Activated naive CD8-positive, alpha-beta T cell treated with anti-CD3 and anti-CD28 coated beads, Interleukin-2, amount 50 U/mL, for 24 hours (primary cell): ENCODE measurements at regions not wholly inside any gene's neighbourhood (a gene's known extent, or its start where the extent isn't known, plus 50 kb on each side); places are given as distances from the start of the nearest gene placed in this dataset.
A peak's percentile ranks its signal among the peaks of the same experiment; 100 is the strongest.
"Not testable (repeated sequence)": the region's sequence is repeated elsewhere in the genome, so short reads cannot be mapped to it uniquely, and the experiment has no call there.

Source experiments
- ATAC-seq: fragments of 150-1000 bp; cut with Tn5 transposase; one replicate; pipeline ENCODE4 v1.10.0; 2021
- DNase-seq: peaks from one replicate; pipeline ENCODE4 v3.0.0; 2021
- H3K27ac Mint-ChIP-seq: one replicate; pipeline ENCODE4 v1.8.0; 2021; ENCODE audit warnings: mild to moderate bottlenecking, mixed read lengths
- H3K27me3 Mint-ChIP-seq: one replicate; pipeline ENCODE4 v1.8.0; 2021; ENCODE audit warnings: mixed read lengths
- H3K36me3 Mint-ChIP-seq: one replicate; pipeline ENCODE4 v1.8.0; 2021; ENCODE audit warnings: low read depth, mixed read lengths
- H3K4me1 Mint-ChIP-seq: one replicate; pipeline ENCODE4 v1.8.0; 2021; ENCODE audit warnings: mixed read lengths
- H3K4me3 Mint-ChIP-seq: one replicate; pipeline ENCODE4 v1.8.0; 2021; ENCODE audit warnings: mild to moderate bottlenecking, moderate library complexity, mixed read lengths
- H3K9me3 Mint-ChIP-seq: one replicate; pipeline ENCODE4 v1.8.0; 2021; ENCODE audit warnings: mixed read lengths

- no peak overlapping the region for H3K27ac Mint-ChIP-seq
- H3K27me3 Mint-ChIP-seq: peaks cover 39% of the 10 kb centered on the region
- peaks cover 2% of the 10 kb centered on the region for H3K4me1 Mint-ChIP-seq
- no peaks in the 10 kb centered on the region for H3K9me3 Mint-ChIP-seq
- H3K36me3 Mint-ChIP-seq: no peaks in the 10 kb centered on the region
- H3K4me3 Mint-ChIP-seq: no peak overlapping the region
- ATAC-seq (no peak), DNase-seq (no peak)
Measured at GRCh38 chr12:76190299-76190698, 105.8 kb upstream of the NAP1L1 start.

DNA sequence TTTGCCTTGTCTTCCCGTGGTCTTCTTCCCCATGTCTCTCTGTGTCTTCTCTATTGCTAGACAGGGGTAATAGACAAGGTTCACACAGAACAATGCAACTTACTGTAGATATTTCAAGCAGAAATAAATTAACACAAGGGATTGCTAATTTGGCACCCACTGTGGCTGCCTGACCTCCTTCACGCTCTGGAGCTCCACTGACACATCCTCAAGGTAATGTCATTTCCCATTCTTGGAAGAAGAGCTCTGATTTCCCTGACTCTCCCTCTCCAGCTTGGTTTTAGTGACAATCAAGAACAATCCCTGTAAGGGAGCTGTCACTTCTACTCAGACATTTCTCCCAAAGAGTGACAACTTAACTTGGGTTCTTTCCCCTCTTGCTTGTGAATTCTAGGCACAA, 105.4 kb upstream of the NAP1L1 start:
- no peak for ATAC-seq
- Mint-ChIP-seq H3K4me1 (peaks cover 2% of the 10 kb centered on the region), H3K4me3 (no peak overlapping the region), H3K36me3 (no peaks in the 10 kb centered on the region), H3K9me3 (no peaks in the 10 kb centered on the region), H3K27me3 (peaks cover 41% of the 10 kb centered on the region), H3K27ac (no peak overlapping the region)
- no peak for DNase-seq

GRCh38 chr12:76187177-76187576, 102.7 kb upstream of the NAP1L1 start:
- Mint-ChIP-seq H3K9me3 (no peaks in the 10 kb centered on the region), H3K27me3 (peaks cover 42% of the 10 kb centered on the region), H3K4me1 (peaks cover 21% of the 10 kb centered on the region)

GRCh38 chr12:76186131-76186906, 101.8 kb upstream of the NAP1L1 start:
- no peak overlapping the region for H3K27ac Mint-ChIP-seq
- no peak overlapping the region for H3K4me3 Mint-ChIP-seq
- peaks cover 21% of the 10 kb centered on the region for H3K4me1 Mint-ChIP-seq
- DNase-seq (no peak), ATAC-seq (no peak)
- no peaks in the 10 kb centered on the region for H3K9me3 Mint-ChIP-seq
- H3K27me3 Mint-ChIP-seq: peaks cover 42% of the 10 kb centered on the region
- H3K36me3 Mint-ChIP-seq: no peaks in the 10 kb centered on the region

More at GRCh38 chr12:76187177-76187576, 102.7 kb upstream of the NAP1L1 start:
- DNase-seq: no peak
- Mint-ChIP-seq H3K36me3 (no peaks in the 10 kb centered on the region), H3K4me3 (no peak overlapping the region), H3K27ac (no peak overlapping the region)
- ATAC-seq: no peak

- Mint-ChIP-seq H3K27me3 (peaks cover 48% of the 10 kb centered on the region), H3K4me3 (no peak overlapping the region), H3K36me3 (no peaks in the 10 kb centered on the region), H3K27ac (peak overlapping the region; percentile 75), H3K9me3 (no peaks in the 10 kb centered on the region), H3K4me1 (peaks cover 24% of the 10 kb centered on the region)
- ATAC-seq (peak; percentile 84), DNase-seq (peak; percentile 54)
Measured at GRCh38 chr12:76183459-76184186, 99.1 kb upstream of the NAP1L1 start.

DNA sequence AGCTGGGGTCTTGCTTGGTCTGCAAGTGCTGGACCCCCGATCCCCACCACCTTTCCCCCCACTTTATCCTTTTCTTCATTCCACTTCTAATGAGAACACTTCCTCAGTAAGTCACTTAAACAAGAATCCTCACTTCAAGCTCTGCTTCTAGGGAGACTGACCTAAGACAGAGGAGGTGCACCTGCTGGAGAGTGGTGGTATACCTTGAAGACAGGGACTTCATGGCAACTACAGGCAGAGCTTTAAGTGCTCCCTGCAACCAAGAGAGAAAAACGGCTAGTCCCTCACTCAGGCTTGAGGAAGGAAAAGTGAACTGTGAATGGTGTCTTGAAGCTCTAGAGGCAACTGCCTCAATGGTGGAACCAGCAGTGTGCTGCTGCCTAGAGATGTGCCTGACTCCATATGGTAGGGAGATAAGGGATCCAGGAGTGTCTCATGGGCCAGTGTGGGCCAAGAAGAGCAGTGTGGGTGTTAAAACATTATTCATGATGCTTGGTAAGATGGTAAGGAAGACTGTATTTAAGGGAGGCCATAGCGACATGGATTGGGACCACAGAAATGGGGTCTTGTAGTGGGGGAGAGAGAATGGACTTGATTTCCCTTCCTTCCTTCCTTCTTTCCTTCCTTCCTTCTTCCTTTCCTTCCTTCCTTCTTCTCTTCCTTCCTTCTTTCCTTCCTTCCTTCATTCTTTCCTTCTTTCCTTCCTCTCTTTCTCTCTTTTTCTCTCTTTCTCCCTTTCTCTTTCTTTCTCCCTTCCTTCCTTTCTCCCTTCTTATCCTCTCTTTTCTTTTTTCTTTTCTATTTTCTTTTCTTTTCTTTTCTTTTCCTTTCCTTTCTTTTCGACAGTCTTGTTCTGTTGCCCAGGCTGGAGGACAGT, 96.2 kb upstream of the NAP1L1 start:
- peaks cover 34% of the 10 kb centered on the region for H3K27me3 Mint-ChIP-seq
- no peak for DNase-seq
- H3K4me1 Mint-ChIP-seq: peaks cover 22% of the 10 kb centered on the region
- no peak overlapping the region for H3K27ac Mint-ChIP-seq
- no peak for ATAC-seq
- no peaks in the 10 kb centered on the region for H3K36me3 Mint-ChIP-seq
- no peaks in the 10 kb centered on the region for H3K9me3 Mint-ChIP-seq
- H3K4me3 Mint-ChIP-seq: no peak overlapping the region

DNA sequence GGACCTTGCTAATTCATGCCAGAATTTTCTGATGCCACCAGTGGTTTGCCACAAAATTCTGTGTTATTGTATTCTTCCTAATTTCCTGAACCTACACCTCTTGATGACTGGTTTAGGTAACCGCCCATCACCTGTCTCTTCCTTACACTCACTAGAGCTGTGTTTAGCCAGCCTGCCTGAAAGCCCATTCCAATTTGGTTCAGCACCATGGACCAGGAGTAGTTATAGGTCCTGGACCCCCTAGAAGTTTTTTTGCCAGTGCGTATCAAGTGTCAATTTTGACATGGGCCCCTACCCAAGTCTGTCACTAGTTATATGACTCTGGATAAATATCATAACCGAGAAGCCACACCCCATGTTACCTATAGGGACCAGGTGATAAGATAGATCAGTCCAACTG, 94.0 kb upstream of the NAP1L1 start:
- H3K9me3 Mint-ChIP-seq: no peaks in the 10 kb centered on the region
- no peak overlapping the region for H3K4me3 Mint-ChIP-seq
- H3K27me3 Mint-ChIP-seq: peaks cover 32% of the 10 kb centered on the region
- DNase-seq (no peak), ATAC-seq (no peak)
- H3K36me3 Mint-ChIP-seq: no peaks in the 10 kb centered on the region
- H3K27ac Mint-ChIP-seq: no peak overlapping the region
- peaks cover 11% of the 10 kb centered on the region for H3K4me1 Mint-ChIP-seq

DNA sequence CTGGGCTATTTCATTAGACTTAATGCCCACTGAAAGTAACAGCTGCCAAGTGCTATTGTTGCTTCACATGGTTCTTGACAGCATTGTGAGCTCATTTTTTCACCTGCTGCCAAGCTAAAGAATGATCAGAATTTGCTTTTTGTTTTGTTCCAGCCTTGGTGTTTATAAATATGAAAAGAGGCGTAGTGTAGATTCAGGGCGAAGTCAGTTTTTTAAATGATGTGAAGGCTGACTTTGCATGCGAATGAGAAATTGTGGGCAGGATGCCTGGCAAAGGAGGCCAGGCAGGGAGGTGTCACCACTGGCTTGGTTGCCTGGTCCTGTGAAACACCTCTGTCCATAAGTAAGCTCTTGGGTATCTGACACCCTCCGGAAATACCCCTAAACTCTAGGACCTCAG, 93.3 kb upstream of the NAP1L1 start:
- Mint-ChIP-seq H3K36me3 (no peaks in the 10 kb centered on the region), H3K4me1 (peaks cover 5% of the 10 kb centered on the region), H3K27me3 (peaks cover 30% of the 10 kb centered on the region), H3K27ac (no peak overlapping the region), H3K9me3 (no peaks in the 10 kb centered on the region), H3K4me3 (no peak overlapping the region)
- ATAC-seq: no peak
- DNase-seq: no peak

- no peak overlapping the region for H3K27ac Mint-ChIP-seq
- peaks cover 32% of the 10 kb centered on the region for H3K27me3 Mint-ChIP-seq
- H3K4me1 Mint-ChIP-seq: peaks cover 7% of the 10 kb centered on the region
- no peaks in the 10 kb centered on the region for H3K9me3 Mint-ChIP-seq
- no peak overlapping the region for H3K4me3 Mint-ChIP-seq
- DNase-seq (no peak), ATAC-seq (no peak)
- H3K36me3 Mint-ChIP-seq: no peaks in the 10 kb centered on the region
Measured at GRCh38 chr12:76176940-76177339, 92.5 kb upstream of the NAP1L1 start.

GRCh38 chr12:76175946-76176345, 91.5 kb upstream of the NAP1L1 start:
- H3K27ac Mint-ChIP-seq, H3K36me3 Mint-ChIP-seq, DNase-seq, H3K4me1 Mint-ChIP-seq, ATAC-seq, H3K9me3 Mint-ChIP-seq, H3K4me3 Mint-ChIP-seq: not testable (repeated sequence)
- H3K27me3 Mint-ChIP-seq: peaks cover 37% of the 10 kb centered on the region

DNA sequence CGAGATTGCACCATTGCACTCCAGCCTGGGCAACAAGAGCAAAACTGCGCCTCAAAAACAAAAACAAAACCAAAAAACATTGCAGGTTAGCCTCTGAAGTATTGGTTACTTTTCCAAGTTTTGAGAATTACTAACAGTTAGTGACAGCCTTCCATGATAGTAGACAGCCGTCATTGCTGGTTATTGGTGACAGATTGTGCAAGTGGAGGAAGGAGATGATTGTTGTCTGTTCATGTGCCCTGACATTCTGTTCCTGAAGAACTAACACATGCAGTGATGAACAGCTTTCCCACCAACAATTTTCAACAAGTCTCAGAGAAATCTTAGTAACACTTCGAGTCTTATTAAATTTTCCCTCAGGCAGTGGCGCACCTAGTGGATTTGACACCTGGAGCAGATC, 89.3 kb upstream of the NAP1L1 start:
- H3K36me3 Mint-ChIP-seq: no peaks in the 10 kb centered on the region
- ATAC-seq (no peak), DNase-seq (no peak)
- H3K27me3 Mint-ChIP-seq: peaks cover 41% of the 10 kb centered on the region
- H3K4me1 Mint-ChIP-seq: peaks cover 4% of the 10 kb centered on the region
- no peak overlapping the region for H3K27ac Mint-ChIP-seq
- no peak overlapping the region for H3K4me3 Mint-ChIP-seq
- H3K9me3 Mint-ChIP-seq: no peaks in the 10 kb centered on the region

GRCh38 chr12:76158518-76159321, 74.2 kb upstream of the NAP1L1 start:
- Mint-ChIP-seq H3K36me3 (peaks cover 5% of the 10 kb centered on the region), H3K4me1 (peaks cover 33% of the 10 kb centered on the region), H3K27ac (peak overlapping the region; percentile 93), H3K4me3 (peak overlapping the region; percentile 65), H3K27me3 (peaks cover 8% of the 10 kb centered on the region), H3K9me3 (no peaks in the 10 kb centered on the region)
- peak; percentile 99 for ATAC-seq
- peak; percentile 81 for DNase-seq

GRCh38 chr12:76156726-76157125, 72.2 kb upstream of the NAP1L1 start:
- DNase-seq (no peak), ATAC-seq (no peak)
- H3K27ac Mint-ChIP-seq: no peak overlapping the region
- no peaks in the 10 kb centered on the region for H3K9me3 Mint-ChIP-seq
- peaks cover 5% of the 10 kb centered on the region for H3K36me3 Mint-ChIP-seq
- H3K4me1 Mint-ChIP-seq: peaks cover 38% of the 10 kb centered on the region
- H3K27me3 Mint-ChIP-seq: peaks cover 8% of the 10 kb centered on the region
- no peak overlapping the region for H3K4me3 Mint-ChIP-seq

DNA sequence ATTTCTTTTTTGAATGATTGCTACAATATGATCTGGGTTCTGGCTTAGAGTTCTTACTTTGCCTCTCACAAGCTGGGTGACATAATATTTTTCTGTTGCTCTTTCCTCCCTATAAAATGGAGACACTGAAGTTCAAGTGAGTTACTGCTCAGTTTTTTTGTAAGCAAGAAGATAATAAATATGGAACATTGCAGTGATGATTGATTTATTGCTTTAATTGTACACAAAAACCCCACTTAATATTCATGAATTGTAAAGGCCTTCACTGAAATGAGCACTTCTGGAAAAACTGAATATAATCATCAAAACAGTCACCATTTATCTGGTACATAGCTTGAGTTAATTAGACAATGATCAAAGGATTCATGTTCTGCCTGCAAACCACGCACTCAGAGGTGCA, 71.8 kb upstream of the NAP1L1 start:
- Mint-ChIP-seq H3K9me3 (no peaks in the 10 kb centered on the region), H3K4me1 (peaks cover 40% of the 10 kb centered on the region), H3K27me3 (peaks cover 8% of the 10 kb centered on the region), H3K4me3 (no peak overlapping the region), H3K27ac (no peak overlapping the region), H3K36me3 (peaks cover 5% of the 10 kb centered on the region)
- no peak for DNase-seq
- ATAC-seq: no peak
